ENCODE measurements at regions not wholly inside any gene's neighbourhood (a gene's known extent, or its start where the extent isn't known, plus 50 kb on each side); places are given as distances from the start of the nearest gene placed in this dataset.

GRCh38 chr11:104343578-104343977 is 179.6 kb upstream of the PDGFD start:
- Histone ChIP-seq H2AFZ (ENCODE audit: low read length) (no peak overlapping the region), H3K4me2 (ENCODE audit: low read depth, low read length, poor library complexity, severe bottlenecking) (no peak overlapping the region), H3K79me2 (ENCODE audit: insufficient read depth, low read length) (no peaks in the 10 kb centered on the region), H3K9me2 (replicated peaks; ENCODE audit: low read depth, low read length) (no peaks in the 10 kb centered on the region), H4K20me1 (ENCODE audit: insufficient read depth, low read length, poor library complexity, severe bottlenecking) (no peaks in the 10 kb centered on the region), H3K9me3 (ENCODE audit: insufficient read depth, low read depth, low read length) (no peaks in the 10 kb centered on the region), H3F3A (ENCODE audit: low read depth) (no peaks in the 10 kb centered on the region; the same call in 1 of the 2 replicates), H3K4me3 (ENCODE audit: low read length, poor library complexity, severe bottlenecking) (no peak overlapping the region), H3K27me3 (ENCODE audit: insufficient read depth, low read length, poor library complexity, severe bottlenecking) (no peaks in the 10 kb centered on the region), H3K9ac (ENCODE audit: low read depth, low read length, poor library complexity, severe bottlenecking) (no peak overlapping the region), H3K4me1 (ENCODE audit: insufficient read depth, low read length, poor library complexity, severe bottlenecking) (peaks cover 3% of the 10 kb centered on the region), H3K36me3 (ENCODE audit: insufficient read depth, low read length) (no peaks in the 10 kb centered on the region)
- TF ChIP-seq CTCF (conservative IDR thresholded peaks at IDR 0.05; ENCODE audit: low read length) (peak; percentile 60), EZH2phosphoT487 (IDR thresholded peaks at IDR 0.05; ENCODE audit: borderline replicate concordance) (no peak)

- no peaks in the 10 kb centered on the region for H4K20me1 ChIP-seq (ENCODE audit: insufficient read depth, low read length, poor library complexity, severe bottlenecking)
- H3K9ac ChIP-seq (ENCODE audit: low read depth, low read length, poor library complexity, severe bottlenecking), result no peak overlapping the region
- no peaks in the 10 kb centered on the region for H3K36me3 ChIP-seq (ENCODE audit: insufficient read depth, low read length)
- no peaks in the 10 kb centered on the region for H3K9me3 ChIP-seq (ENCODE audit: insufficient read depth, low read depth, low read length)
- peaks cover 3% of the 10 kb centered on the region for H3K4me1 ChIP-seq (ENCODE audit: insufficient read depth, low read length, poor library complexity, severe bottlenecking)
- no peaks in the 10 kb centered on the region for H3K79me2 ChIP-seq (ENCODE audit: insufficient read depth, low read length)
- TF ChIP-seq CTCF (conservative IDR thresholded peaks at IDR 0.05; ENCODE audit: low read length), result no peak
- TF ChIP-seq EZH2phosphoT487 (IDR thresholded peaks at IDR 0.05; ENCODE audit: borderline replicate concordance), result no peak
- no peaks in the 10 kb centered on the region for H3K9me2 ChIP-seq (replicated peaks; ENCODE audit: low read depth, low read length)
- no peak overlapping the region for H2AFZ ChIP-seq (ENCODE audit: low read length)
- no peak overlapping the region for H3K4me2 ChIP-seq (ENCODE audit: low read depth, low read length, poor library complexity, severe bottlenecking)
- H3K27me3 ChIP-seq (ENCODE audit: insufficient read depth, low read length, poor library complexity, severe bottlenecking), result no peaks in the 10 kb centered on the region
- H3K4me3 ChIP-seq (ENCODE audit: low read length, poor library complexity, severe bottlenecking), result no peak overlapping the region
- no peaks in the 10 kb centered on the region; the same call in 1 of the 2 replicates for H3F3A ChIP-seq (ENCODE audit: low read depth)
Measured at GRCh38 chr11:104340590-104340989, 176.6 kb upstream of the PDGFD start.

GRCh38 chr11:104339380-104339831 is 175.5 kb upstream of the PDGFD start:
- no peaks in the 10 kb centered on the region for H3K9me2 ChIP-seq (replicated peaks; ENCODE audit: low read depth, low read length)
- no peaks in the 10 kb centered on the region for H3K9me3 ChIP-seq (ENCODE audit: insufficient read depth, low read depth, low read length)
- peak overlapping the region; percentile 49 for H3K4me3 ChIP-seq (ENCODE audit: low read length, poor library complexity, severe bottlenecking)
- H3K4me2 ChIP-seq (ENCODE audit: low read depth, low read length, poor library complexity, severe bottlenecking), result peak overlapping the region; percentile 39
- no peak for TF ChIP-seq CTCF (conservative IDR thresholded peaks at IDR 0.05; ENCODE audit: low read length)
- TF ChIP-seq EZH2phosphoT487 (IDR thresholded peaks at IDR 0.05; ENCODE audit: borderline replicate concordance), result no peak
- no peaks in the 10 kb centered on the region for H3K36me3 ChIP-seq (ENCODE audit: insufficient read depth, low read length)
- H2AFZ ChIP-seq (ENCODE audit: low read length), result no peak overlapping the region
- H3K27me3 ChIP-seq (ENCODE audit: insufficient read depth, low read length, poor library complexity, severe bottlenecking), result no peaks in the 10 kb centered on the region
- no peak overlapping the region for H3K9ac ChIP-seq (ENCODE audit: low read depth, low read length, poor library complexity, severe bottlenecking)
- H3F3A ChIP-seq (ENCODE audit: low read depth), result no peaks in the 10 kb centered on the region; the same call in 1 of the 2 replicates
- no peaks in the 10 kb centered on the region for H4K20me1 ChIP-seq (ENCODE audit: insufficient read depth, low read length, poor library complexity, severe bottlenecking)
- H3K79me2 ChIP-seq (ENCODE audit: insufficient read depth, low read length), result no peaks in the 10 kb centered on the region
- peaks cover 3% of the 10 kb centered on the region for H3K4me1 ChIP-seq (ENCODE audit: insufficient read depth, low read length, poor library complexity, severe bottlenecking)

Measured in Loucy (cell line).